ENCODE measurements at regions not wholly inside any gene's neighbourhood (a gene's known extent, or its start where the extent isn't known, plus 50 kb on each side); places are given as distances from the start of the nearest gene placed in this dataset.
"Not testable (repeated sequence)": the region's sequence is repeated elsewhere in the genome, so short reads cannot be mapped to it uniquely, and the experiment has no call there.

DNA sequence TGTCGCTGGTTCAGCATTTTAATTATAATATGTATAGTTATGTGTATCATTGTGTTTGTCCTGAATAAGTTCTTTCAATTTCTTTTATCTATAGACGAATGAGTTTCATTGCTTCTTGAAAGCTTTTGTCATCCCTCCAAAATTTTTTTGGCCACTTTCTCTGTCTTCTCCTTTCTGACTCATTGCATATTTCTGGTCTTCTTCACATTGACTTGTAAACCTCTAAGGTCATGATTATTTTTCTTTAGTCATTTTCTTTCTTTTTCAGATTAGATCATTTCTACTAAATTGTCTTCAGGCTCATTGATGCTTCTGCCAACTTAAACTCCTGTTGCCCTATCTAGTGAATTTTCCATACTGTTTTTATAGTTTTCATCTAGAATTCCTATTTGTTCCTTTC lies 555.1 kb downstream of the RPIA start:
- not testable (repeated sequence) for H3K9ac ChIP-seq (ENCODE audit: low read length in 5 of 5); H3K36me3 ChIP-seq (ENCODE audit: control insufficient read depth in 5 of 5, insufficient read depth in 5 of 5, low read length in 5 of 5); H3K4me1 ChIP-seq (ENCODE audit: control insufficient read depth in 5 of 5, insufficient read depth in 5 of 5, low read length in 5 of 5)

GRCh38 chr2:89255013-89255412 lies 563.5 kb downstream of the RPIA start:
- H3K27ac ChIP-seq (ENCODE audit: low read depth, low read length); H3K36me3 ChIP-seq (ENCODE audit: control insufficient read depth in 5 of 5, insufficient read depth in 5 of 5, low read length in 5 of 5); H3K27me3 ChIP-seq (ENCODE audit: control insufficient read depth in 5 of 5, insufficient read depth in 4 of 5, low read length in 5 of 5); H3K9ac ChIP-seq (ENCODE audit: low read length in 5 of 5); H3K4me1 ChIP-seq (ENCODE audit: control insufficient read depth in 5 of 5, insufficient read depth in 5 of 5, low read length in 5 of 5); H3K9me3 ChIP-seq (ENCODE audit: control insufficient read depth in 5 of 5, low read length in 5 of 5); H3K4me3 ChIP-seq (ENCODE audit: low read depth in 1 of 5, low read length in 5 of 5): not testable (repeated sequence)

More for the DNA sequence above, 555.1 kb downstream of the RPIA start:
- not testable (repeated sequence) for H3K27me3 ChIP-seq (ENCODE audit: control insufficient read depth in 5 of 5, insufficient read depth in 4 of 5, low read length in 5 of 5); H3K4me3 ChIP-seq (ENCODE audit: low read depth in 1 of 5, low read length in 5 of 5); H3K9me3 ChIP-seq (ENCODE audit: control insufficient read depth in 5 of 5, low read length in 5 of 5); H3K27ac ChIP-seq (ENCODE audit: low read depth, low read length)

DNA sequence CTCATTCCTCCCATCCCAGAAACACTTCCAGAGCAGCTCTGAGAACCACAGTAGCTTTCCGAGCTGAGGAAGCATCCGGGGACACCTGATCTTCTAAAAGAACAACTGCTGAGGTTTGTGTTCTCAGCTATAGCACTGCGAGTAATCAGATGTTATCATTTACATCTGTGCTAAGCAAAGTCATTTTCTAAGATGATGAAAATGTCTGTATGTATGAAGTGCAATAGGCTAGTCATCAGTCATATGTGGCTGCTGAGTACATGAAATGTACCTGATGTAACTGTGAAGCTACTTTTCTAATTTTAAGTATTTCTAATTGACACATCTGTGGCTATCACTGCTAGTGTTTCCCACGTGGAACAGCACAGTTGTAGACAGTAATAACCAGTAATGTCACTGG lies 582.0 kb downstream of the RPIA start:
- H3K9ac ChIP-seq (ENCODE audit: low read length in 5 of 5); H3K27ac ChIP-seq (ENCODE audit: low read depth, low read length); H3K4me1 ChIP-seq (ENCODE audit: control insufficient read depth in 5 of 5, insufficient read depth in 5 of 5, low read length in 5 of 5); H3K36me3 ChIP-seq (ENCODE audit: control insufficient read depth in 5 of 5, insufficient read depth in 5 of 5, low read length in 5 of 5); H3K27me3 ChIP-seq (ENCODE audit: control insufficient read depth in 5 of 5, insufficient read depth in 4 of 5, low read length in 5 of 5); H3K4me3 ChIP-seq (ENCODE audit: low read depth in 1 of 5, low read length in 5 of 5); H3K9me3 ChIP-seq (ENCODE audit: control insufficient read depth in 5 of 5, low read length in 5 of 5): not testable (repeated sequence)

- H3K4me3 ChIP-seq (ENCODE audit: low read depth in 1 of 5, low read length in 5 of 5); H3K36me3 ChIP-seq (ENCODE audit: control insufficient read depth in 5 of 5, insufficient read depth in 5 of 5, low read length in 5 of 5); H3K27ac ChIP-seq (ENCODE audit: low read depth, low read length); H3K4me1 ChIP-seq (ENCODE audit: control insufficient read depth in 5 of 5, insufficient read depth in 5 of 5, low read length in 5 of 5); H3K9me3 ChIP-seq (ENCODE audit: control insufficient read depth in 5 of 5, low read length in 5 of 5); H3K27me3 ChIP-seq (ENCODE audit: control insufficient read depth in 5 of 5, insufficient read depth in 4 of 5, low read length in 5 of 5); H3K9ac ChIP-seq (ENCODE audit: low read length in 5 of 5): not testable (repeated sequence)
These were observed 589.1 kb downstream of the RPIA start for GRCh38 chr2:89280536-89280935.

DNA sequence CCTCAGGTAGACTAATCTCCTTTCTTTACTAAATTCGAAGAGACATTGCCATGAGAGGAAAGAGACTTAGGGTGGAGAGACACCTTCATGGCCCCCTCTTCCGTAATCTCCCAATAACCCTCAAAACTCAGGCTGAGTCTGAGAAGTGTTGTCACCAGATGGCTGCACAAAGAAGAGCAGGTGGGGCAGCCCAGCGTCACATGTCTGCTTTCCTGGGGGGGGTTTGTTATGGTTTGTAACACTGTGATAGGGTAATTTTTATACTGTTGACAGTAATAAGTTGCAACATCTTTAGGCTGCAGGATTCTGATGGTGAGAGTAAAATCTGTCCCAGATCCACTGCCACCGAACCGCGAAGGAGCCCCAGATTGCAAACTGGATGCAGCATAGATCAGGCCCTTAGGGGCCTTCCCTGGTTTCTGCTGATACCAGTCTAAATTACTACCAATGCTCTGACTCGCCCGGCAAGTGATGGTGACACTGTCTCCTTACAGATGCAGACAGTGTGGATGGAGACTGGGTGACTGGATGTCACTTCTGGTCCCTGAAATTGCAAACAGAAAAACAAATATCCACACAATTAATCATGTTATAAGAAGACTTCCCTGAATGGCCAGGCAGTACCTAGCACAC lies 595.1 kb downstream of the RPIA start:
- not testable (repeated sequence) for H3K4me3 ChIP-seq (ENCODE audit: low read depth in 1 of 5, low read length in 5 of 5); H3K9me3 ChIP-seq (ENCODE audit: control insufficient read depth in 5 of 5, low read length in 5 of 5); H3K36me3 ChIP-seq (ENCODE audit: control insufficient read depth in 5 of 5, insufficient read depth in 5 of 5, low read length in 5 of 5); H3K27ac ChIP-seq (ENCODE audit: low read depth, low read length); H3K9ac ChIP-seq (ENCODE audit: low read length in 5 of 5); H3K4me1 ChIP-seq (ENCODE audit: control insufficient read depth in 5 of 5, insufficient read depth in 5 of 5, low read length in 5 of 5); H3K27me3 ChIP-seq (ENCODE audit: control insufficient read depth in 5 of 5, insufficient read depth in 4 of 5, low read length in 5 of 5)

DNA sequence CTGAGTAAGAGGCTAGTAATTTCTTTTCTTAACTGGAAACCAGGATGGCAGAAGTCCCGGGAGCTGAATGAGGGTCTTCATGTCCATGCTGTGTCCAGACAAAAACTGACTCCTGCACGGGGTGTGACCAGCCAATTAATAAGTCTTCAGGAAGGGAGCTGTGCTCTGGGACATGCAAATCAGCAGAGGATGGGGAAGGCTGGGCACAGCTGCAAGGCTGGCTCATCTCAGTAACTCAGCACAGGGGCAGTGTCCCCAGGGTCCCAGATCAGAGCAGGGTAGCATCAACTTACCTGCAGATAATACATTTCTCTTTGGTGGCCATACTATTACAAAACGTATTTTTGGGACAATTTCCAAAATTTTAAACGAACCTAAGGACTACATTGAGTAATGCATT lies 595.6 kb downstream of the RPIA start:
- not testable (repeated sequence) for H3K36me3 ChIP-seq (ENCODE audit: control insufficient read depth in 5 of 5, insufficient read depth in 5 of 5, low read length in 5 of 5); H3K27me3 ChIP-seq (ENCODE audit: control insufficient read depth in 5 of 5, insufficient read depth in 4 of 5, low read length in 5 of 5); H3K9me3 ChIP-seq (ENCODE audit: control insufficient read depth in 5 of 5, low read length in 5 of 5); H3K27ac ChIP-seq (ENCODE audit: low read depth, low read length); H3K4me1 ChIP-seq (ENCODE audit: control insufficient read depth in 5 of 5, insufficient read depth in 5 of 5, low read length in 5 of 5); H3K9ac ChIP-seq (ENCODE audit: low read length in 5 of 5); H3K4me3 ChIP-seq (ENCODE audit: low read depth in 1 of 5, low read length in 5 of 5)

- not testable (repeated sequence) for H3K9ac ChIP-seq (ENCODE audit: low read length in 5 of 5); H3K4me1 ChIP-seq (ENCODE audit: control insufficient read depth in 5 of 5, insufficient read depth in 5 of 5, low read length in 5 of 5); H3K36me3 ChIP-seq (ENCODE audit: control insufficient read depth in 5 of 5, insufficient read depth in 5 of 5, low read length in 5 of 5); H3K27me3 ChIP-seq (ENCODE audit: control insufficient read depth in 5 of 5, insufficient read depth in 4 of 5, low read length in 5 of 5); H3K9me3 ChIP-seq (ENCODE audit: control insufficient read depth in 5 of 5, low read length in 5 of 5); H3K4me3 ChIP-seq (ENCODE audit: low read depth in 1 of 5, low read length in 5 of 5); H3K27ac ChIP-seq (ENCODE audit: low read depth, low read length)
These were observed 600.3 kb downstream of the RPIA start for GRCh38 chr2:89291717-89292298.

- not testable (repeated sequence) for H3K9ac ChIP-seq (ENCODE audit: low read length in 5 of 5); H3K27me3 ChIP-seq (ENCODE audit: control insufficient read depth in 5 of 5, insufficient read depth in 4 of 5, low read length in 5 of 5); H3K36me3 ChIP-seq (ENCODE audit: control insufficient read depth in 5 of 5, insufficient read depth in 5 of 5, low read length in 5 of 5); H3K27ac ChIP-seq (ENCODE audit: low read depth, low read length); H3K4me3 ChIP-seq (ENCODE audit: low read depth in 1 of 5, low read length in 5 of 5); H3K9me3 ChIP-seq (ENCODE audit: control insufficient read depth in 5 of 5, low read length in 5 of 5); H3K4me1 ChIP-seq (ENCODE audit: control insufficient read depth in 5 of 5, insufficient read depth in 5 of 5, low read length in 5 of 5)
These were observed 601.9 kb downstream of the RPIA start for GRCh38 chr2:89293399-89293798.

DNA sequence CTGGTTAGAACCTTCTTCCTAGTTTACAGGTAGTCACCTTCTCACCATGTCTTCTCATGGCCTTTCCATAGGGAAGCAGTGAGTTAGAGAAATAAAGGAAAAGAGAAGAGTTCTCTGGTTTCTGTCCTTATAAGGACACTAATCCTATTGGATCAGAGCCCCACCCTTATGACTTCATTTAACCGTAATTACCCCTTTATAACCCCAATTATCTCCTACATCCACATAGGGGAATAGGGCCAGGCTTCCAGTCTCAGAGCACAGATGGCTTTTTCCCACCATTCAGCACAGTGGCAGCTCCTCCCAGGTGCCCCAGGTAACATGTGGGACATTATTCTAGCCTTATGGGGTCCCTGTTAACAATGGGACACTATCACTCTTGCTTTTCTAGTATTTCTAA lies 602.9 kb downstream of the RPIA start:
- not testable (repeated sequence) for H3K27me3 ChIP-seq (ENCODE audit: control insufficient read depth in 5 of 5, insufficient read depth in 4 of 5, low read length in 5 of 5); H3K36me3 ChIP-seq (ENCODE audit: control insufficient read depth in 5 of 5, insufficient read depth in 5 of 5, low read length in 5 of 5); H3K9ac ChIP-seq (ENCODE audit: low read length in 5 of 5); H3K9me3 ChIP-seq (ENCODE audit: control insufficient read depth in 5 of 5, low read length in 5 of 5); H3K27ac ChIP-seq (ENCODE audit: low read depth, low read length); H3K4me3 ChIP-seq (ENCODE audit: low read depth in 1 of 5, low read length in 5 of 5); H3K4me1 ChIP-seq (ENCODE audit: control insufficient read depth in 5 of 5, insufficient read depth in 5 of 5, low read length in 5 of 5)

- H3K9me3 ChIP-seq (ENCODE audit: control insufficient read depth in 5 of 5, low read length in 5 of 5); H3K27ac ChIP-seq (ENCODE audit: low read depth, low read length); H3K27me3 ChIP-seq (ENCODE audit: control insufficient read depth in 5 of 5, insufficient read depth in 4 of 5, low read length in 5 of 5); H3K36me3 ChIP-seq (ENCODE audit: control insufficient read depth in 5 of 5, insufficient read depth in 5 of 5, low read length in 5 of 5); H3K9ac ChIP-seq (ENCODE audit: low read length in 5 of 5); H3K4me1 ChIP-seq (ENCODE audit: control insufficient read depth in 5 of 5, insufficient read depth in 5 of 5, low read length in 5 of 5); H3K4me3 ChIP-seq (ENCODE audit: low read depth in 1 of 5, low read length in 5 of 5): not testable (repeated sequence)
These were observed 605.4 kb downstream of the RPIA start for GRCh38 chr2:89296820-89297398.
